ENCODE measurements at regions not wholly inside any gene's neighbourhood (a gene's known extent, or its start where the extent isn't known, plus 50 kb on each side); places are given as distances from the start of the nearest gene placed in this dataset.

DNA sequence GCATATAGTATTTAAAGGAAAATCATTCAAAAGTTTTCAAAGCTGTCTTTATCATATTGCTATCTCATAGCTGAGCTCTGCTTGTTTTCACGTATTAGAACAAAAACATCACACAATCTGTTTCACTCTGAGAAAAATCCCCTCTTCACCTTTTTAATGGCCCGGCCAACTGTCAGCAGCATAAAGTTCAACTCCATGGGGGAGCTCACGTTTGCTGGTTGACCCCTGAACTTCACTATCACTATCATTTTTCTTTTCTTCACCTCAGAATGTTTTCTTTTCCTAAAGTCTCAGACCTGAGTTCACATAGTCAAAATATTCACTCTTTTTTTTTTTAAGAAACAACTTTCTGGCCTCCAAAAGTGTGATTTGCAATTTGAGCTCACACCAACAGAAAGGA lies 374.4 kb upstream of the MARCKS start:
- no peaks in the 10 kb centered on the region for H3K4me1 ChIP-seq (ENCODE audit: control insufficient read depth in 1 of 2, insufficient read depth in 2 of 2, low read length in 2 of 2)
- ATAC-seq, result no peak
- no peak for DNase-seq (ENCODE audit: low read depth, low spot score)
- TF ChIP-seq FOSL1 (IDR thresholded peaks at IDR 0.05; ENCODE audit: low read depth) (no peak), SIN3A (IDR thresholded peaks at IDR 0.05; ENCODE audit: low read depth) (no peak), CBX3 (IDR thresholded peaks at IDR 0.05; ENCODE audit: low read depth) (no peak), EZH2 (IDR thresholded peaks at IDR 0.05) (no peak), ZFX (IDR thresholded peaks at IDR 0.05) (no peak), RAD21 (IDR thresholded peaks at IDR 0.05; ENCODE audit: low read depth) (no peak), TCF7L2 (IDR thresholded peaks at IDR 0.05; ENCODE audit: borderline replicate concordance, extremely low read depth, insufficient read depth, insufficient read length) (no peak), YY1 (IDR thresholded peaks at IDR 0.05; ENCODE audit: extremely low read depth, insufficient replicate concordance, low read depth, low read length) (no peak), SP1 (IDR thresholded peaks at IDR 0.05; ENCODE audit: low read depth) (no peak)
- TF ChIP-seq, protein P1, sequence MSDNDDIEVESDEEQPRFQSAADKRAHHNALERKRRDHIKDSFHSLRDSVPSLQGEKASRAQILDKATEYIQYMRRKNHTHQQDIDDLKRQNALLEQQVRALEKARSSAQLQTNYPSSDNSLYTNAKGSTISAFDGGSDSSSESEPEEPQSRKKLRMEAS (IDR thresholded peaks at IDR 0.05), result no peak
- TF ChIP-seq, protein P2, sequence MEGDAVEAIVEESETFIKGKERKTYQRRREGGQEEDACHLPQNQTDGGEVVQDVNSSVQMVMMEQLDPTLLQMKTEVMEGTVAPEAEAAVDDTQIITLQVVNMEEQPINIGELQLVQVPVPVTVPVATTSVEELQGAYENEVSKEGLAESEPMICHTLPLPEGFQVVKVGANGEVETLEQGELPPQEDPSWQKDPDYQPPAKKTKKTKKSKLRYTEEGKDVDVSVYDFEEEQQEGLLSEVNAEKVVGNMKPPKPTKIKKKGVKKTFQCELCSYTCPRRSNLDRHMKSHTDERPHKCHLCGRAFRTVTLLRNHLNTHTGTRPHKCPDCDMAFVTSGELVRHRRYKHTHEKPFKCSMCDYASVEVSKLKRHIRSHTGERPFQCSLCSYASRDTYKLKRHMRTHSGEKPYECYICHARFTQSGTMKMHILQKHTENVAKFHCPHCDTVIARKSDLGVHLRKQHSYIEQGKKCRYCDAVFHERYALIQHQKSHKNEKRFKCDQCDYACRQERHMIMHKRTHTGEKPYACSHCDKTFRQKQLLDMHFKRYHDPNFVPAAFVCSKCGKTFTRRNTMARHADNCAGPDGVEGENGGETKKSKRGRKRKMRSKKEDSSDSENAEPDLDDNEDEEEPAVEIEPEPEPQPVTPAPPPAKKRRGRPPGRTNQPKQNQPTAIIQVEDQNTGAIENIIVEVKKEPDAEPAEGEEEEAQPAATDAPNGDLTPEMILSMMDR (IDR thresholded peaks at IDR 0.05 in 2 of 3, conservative IDR thresholded peaks at IDR 0.05 in 1 of 3; ENCODE audit: borderline replicate concordance in 1 of 3, insufficient read depth in 1 of 3, low read depth in 2 of 3, low read length in 2 of 3), result no peak
- TF ChIP-seq, protein P3, sequence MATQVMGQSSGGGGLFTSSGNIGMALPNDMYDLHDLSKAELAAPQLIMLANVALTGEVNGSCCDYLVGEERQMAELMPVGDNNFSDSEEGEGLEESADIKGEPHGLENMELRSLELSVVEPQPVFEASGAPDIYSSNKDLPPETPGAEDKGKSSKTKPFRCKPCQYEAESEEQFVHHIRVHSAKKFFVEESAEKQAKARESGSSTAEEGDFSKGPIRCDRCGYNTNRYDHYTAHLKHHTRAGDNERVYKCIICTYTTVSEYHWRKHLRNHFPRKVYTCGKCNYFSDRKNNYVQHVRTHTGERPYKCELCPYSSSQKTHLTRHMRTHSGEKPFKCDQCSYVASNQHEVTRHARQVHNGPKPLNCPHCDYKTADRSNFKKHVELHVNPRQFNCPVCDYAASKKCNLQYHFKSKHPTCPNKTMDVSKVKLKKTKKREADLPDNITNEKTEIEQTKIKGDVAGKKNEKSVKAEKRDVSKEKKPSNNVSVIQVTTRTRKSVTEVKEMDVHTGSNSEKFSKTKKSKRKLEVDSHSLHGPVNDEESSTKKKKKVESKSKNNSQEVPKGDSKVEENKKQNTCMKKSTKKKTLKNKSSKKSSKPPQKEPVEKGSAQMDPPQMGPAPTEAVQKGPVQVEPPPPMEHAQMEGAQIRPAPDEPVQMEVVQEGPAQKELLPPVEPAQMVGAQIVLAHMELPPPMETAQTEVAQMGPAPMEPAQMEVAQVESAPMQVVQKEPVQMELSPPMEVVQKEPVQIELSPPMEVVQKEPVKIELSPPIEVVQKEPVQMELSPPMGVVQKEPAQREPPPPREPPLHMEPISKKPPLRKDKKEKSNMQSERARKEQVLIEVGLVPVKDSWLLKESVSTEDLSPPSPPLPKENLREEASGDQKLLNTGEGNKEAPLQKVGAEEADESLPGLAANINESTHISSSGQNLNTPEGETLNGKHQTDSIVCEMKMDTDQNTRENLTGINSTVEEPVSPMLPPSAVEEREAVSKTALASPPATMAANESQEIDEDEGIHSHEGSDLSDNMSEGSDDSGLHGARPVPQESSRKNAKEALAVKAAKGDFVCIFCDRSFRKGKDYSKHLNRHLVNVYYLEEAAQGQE (IDR thresholded peaks at IDR 0.05; ENCODE audit: low read depth), result no peak
- H3K36me3 ChIP-seq (ENCODE audit: control insufficient read depth in 1 of 2, insufficient read depth in 2 of 2, low read length in 2 of 2), result no peaks in the 10 kb centered on the region
- no TSS peak for BruUV-seq (replicated peaks)
- no peak overlapping the region for H3K4me3 ChIP-seq (replicated peaks in 1 of 2; ENCODE audit: low read depth in 1 of 2, low read length in 2 of 2)
- no peaks in the 10 kb centered on the region for H3K9me3 ChIP-seq (ENCODE audit: control insufficient read depth in 1 of 2, insufficient read depth in 1 of 2, low read depth in 1 of 2, low read length in 2 of 2)
- ChIA-PET POLR2A (no interaction called here), CTCF (interaction anchor here (1.2 kb wide), 1 partner anchor 176 kb away, joined by 3 read pairs; no protein-coding TSS in a partner anchor), RAD21 (ENCODE audit: low non-redundant PET in 1 of 2, low total read pairs in 2 of 2, uncharacterized antibody in 2 of 2, unreplicated experiment in 2 of 2) (no interaction called here)
- no peak overlapping the region for H3K9ac ChIP-seq (ENCODE audit: low read length)
- H3K27me3 ChIP-seq (ENCODE audit: insufficient read depth, low read length), result no peaks in the 10 kb centered on the region
- H4K20me1 ChIP-seq (ENCODE audit: insufficient read depth), result no peaks in the 10 kb centered on the region
- no peaks in the 10 kb centered on the region for H3K9me2 ChIP-seq (ENCODE audit: insufficient read depth)
- H2AFZ ChIP-seq (ENCODE audit: low read depth, low read length, poor library complexity, severe bottlenecking), result no peak overlapping the region
- H3K27ac ChIP-seq (ENCODE audit: low read depth, low read length), result no peak overlapping the region
- intact Hi-C loops (cut with micrococcal nuclease), result no loop called here
- no peaks in the 10 kb centered on the region for H3K79me2 ChIP-seq (ENCODE audit: insufficient read depth, low read length)
- no peak overlapping the region for H3K4me2 ChIP-seq (ENCODE audit: low read length)
